ENCODE measurements at regions not wholly inside any gene's neighbourhood (a gene's known extent, or its start where the extent isn't known, plus 50 kb on each side); places are given as distances from the start of the nearest gene placed in this dataset.
A peak's percentile ranks its signal among the peaks of the same experiment; 100 is the strongest.

- no peaks in the 10 kb centered on the region for H3K27me3 Mint-ChIP-seq (ENCODE audit: unreplicated experiment)
- H3K4me3 Mint-ChIP-seq (ENCODE audit: low read depth, unreplicated experiment), result no peak overlapping the region
- CTCF ChIA-PET, result no interaction called here
- H3K9me3 Mint-ChIP-seq (ENCODE audit: low read depth, unreplicated experiment), result no peaks in the 10 kb centered on the region
- no peak for DNase-seq
- H3K36me3 Mint-ChIP-seq (ENCODE audit: insufficient read depth, unreplicated experiment), result no peaks in the 10 kb centered on the region
- H3K27ac Mint-ChIP-seq (ENCODE audit: unreplicated experiment), result no peak overlapping the region
- TF ChIP-seq, protein P1, sequence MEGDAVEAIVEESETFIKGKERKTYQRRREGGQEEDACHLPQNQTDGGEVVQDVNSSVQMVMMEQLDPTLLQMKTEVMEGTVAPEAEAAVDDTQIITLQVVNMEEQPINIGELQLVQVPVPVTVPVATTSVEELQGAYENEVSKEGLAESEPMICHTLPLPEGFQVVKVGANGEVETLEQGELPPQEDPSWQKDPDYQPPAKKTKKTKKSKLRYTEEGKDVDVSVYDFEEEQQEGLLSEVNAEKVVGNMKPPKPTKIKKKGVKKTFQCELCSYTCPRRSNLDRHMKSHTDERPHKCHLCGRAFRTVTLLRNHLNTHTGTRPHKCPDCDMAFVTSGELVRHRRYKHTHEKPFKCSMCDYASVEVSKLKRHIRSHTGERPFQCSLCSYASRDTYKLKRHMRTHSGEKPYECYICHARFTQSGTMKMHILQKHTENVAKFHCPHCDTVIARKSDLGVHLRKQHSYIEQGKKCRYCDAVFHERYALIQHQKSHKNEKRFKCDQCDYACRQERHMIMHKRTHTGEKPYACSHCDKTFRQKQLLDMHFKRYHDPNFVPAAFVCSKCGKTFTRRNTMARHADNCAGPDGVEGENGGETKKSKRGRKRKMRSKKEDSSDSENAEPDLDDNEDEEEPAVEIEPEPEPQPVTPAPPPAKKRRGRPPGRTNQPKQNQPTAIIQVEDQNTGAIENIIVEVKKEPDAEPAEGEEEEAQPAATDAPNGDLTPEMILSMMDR (IDR thresholded peaks at IDR 0.05; ENCODE audit: unreplicated experiment), result no peak
- intact Hi-C loops (cut with micrococcal nuclease; ENCODE audit: unreplicated experiment), result no loop called here
- H3K4me1 Mint-ChIP-seq (ENCODE audit: low read depth, unreplicated experiment), result no peaks in the 10 kb centered on the region
- no TSS peak for BruUV-seq (replicated peaks)
Observed at GRCh38 chr4:171007618-171008390, 805.4 kb upstream of the GALNTL6 start.

DNA sequence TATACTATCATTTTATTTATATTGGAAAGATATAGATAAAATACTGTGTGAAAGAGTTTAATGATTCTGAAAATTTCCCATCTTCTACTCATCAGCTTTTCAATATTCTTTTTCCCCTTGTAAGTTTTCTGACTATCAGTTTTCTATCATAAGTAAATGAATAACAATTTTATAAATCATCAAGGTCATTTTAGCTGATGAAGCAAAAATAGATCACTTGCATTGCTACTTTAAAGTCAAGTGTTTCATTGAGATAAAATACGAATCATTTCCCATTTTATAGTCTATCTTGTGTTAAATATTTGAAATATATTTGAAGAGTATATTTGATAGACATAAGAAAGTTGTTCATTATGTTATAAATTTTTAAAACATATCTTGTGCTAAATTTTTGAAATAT lies 811.0 kb upstream of the GALNTL6 start:
- intact Hi-C loops (cut with micrococcal nuclease; ENCODE audit: unreplicated experiment), result no loop called here
- DNase-seq, result no peak
- Mint-ChIP-seq H3K4me3 (ENCODE audit: low read depth, unreplicated experiment) (no peak overlapping the region), H3K27me3 (ENCODE audit: unreplicated experiment) (no peaks in the 10 kb centered on the region), H3K36me3 (ENCODE audit: insufficient read depth, unreplicated experiment) (no peaks in the 10 kb centered on the region), H3K27ac (ENCODE audit: unreplicated experiment) (no peak overlapping the region), H3K9me3 (ENCODE audit: low read depth, unreplicated experiment) (no peaks in the 10 kb centered on the region), H3K4me1 (ENCODE audit: low read depth, unreplicated experiment) (no peaks in the 10 kb centered on the region)
- CTCF ChIA-PET, result no interaction called here
- BruUV-seq (replicated peaks), result no TSS peak
- TF ChIP-seq, protein P1 (IDR thresholded peaks at IDR 0.05; ENCODE audit: unreplicated experiment), result no peak

- no TSS peak for BruUV-seq (replicated peaks)
- H3K4me1 Mint-ChIP-seq (ENCODE audit: low read depth, unreplicated experiment), result no peaks in the 10 kb centered on the region
- H3K27me3 Mint-ChIP-seq (ENCODE audit: unreplicated experiment), result no peaks in the 10 kb centered on the region
- CTCF ChIA-PET, result interaction anchor here (0.6 to 1.8 kb wide), 5 partner anchors 12 to 818 kb away, joined by 3 to 19 read pairs (median 4); no protein-coding TSS in a partner anchor
- no peaks in the 10 kb centered on the region for H3K36me3 Mint-ChIP-seq (ENCODE audit: insufficient read depth, unreplicated experiment)
- no peaks in the 10 kb centered on the region for H3K9me3 Mint-ChIP-seq (ENCODE audit: low read depth, unreplicated experiment)
- peak; percentile 22 for DNase-seq
- intact Hi-C loops (cut with micrococcal nuclease; ENCODE audit: unreplicated experiment), result loop anchor here (1.0 to 5.0 kb wide), 3 partner anchors 76 to 1211 kb away; no protein-coding TSS in a partner anchor
- H3K4me3 Mint-ChIP-seq (ENCODE audit: low read depth, unreplicated experiment), result no peak overlapping the region
- TF ChIP-seq, protein P1 (IDR thresholded peaks at IDR 0.05; ENCODE audit: unreplicated experiment), result no peak
- no peak overlapping the region for H3K27ac Mint-ChIP-seq (ENCODE audit: unreplicated experiment)
Observed at GRCh38 chr4:170990989-170991589, 822.1 kb upstream of the GALNTL6 start.

DNA sequence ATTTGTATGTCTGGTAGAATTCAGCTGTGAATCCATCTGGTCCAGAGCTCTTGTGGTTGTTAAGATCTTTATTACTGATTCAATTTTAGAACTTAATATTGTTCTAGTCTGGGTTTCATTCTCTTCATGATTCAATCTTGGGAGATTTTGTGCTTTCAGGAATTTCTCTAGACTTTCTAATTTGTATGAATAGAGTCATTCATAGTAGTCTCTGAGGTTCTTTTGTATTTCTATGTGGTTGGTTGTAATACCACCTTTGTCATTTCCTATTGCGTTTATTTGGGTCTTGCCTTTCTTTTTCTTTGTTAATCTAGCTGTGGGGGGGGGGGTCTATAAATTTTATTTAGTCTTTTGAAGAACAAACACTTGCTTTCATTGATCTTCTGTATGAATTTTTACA lies 824.8 kb upstream of the GALNTL6 start:
- TF ChIP-seq, protein P1 (IDR thresholded peaks at IDR 0.05; ENCODE audit: unreplicated experiment), result no peak
- Mint-ChIP-seq H3K27ac (ENCODE audit: unreplicated experiment) (no peak overlapping the region), H3K4me1 (ENCODE audit: low read depth, unreplicated experiment) (no peaks in the 10 kb centered on the region), H3K27me3 (ENCODE audit: unreplicated experiment) (no peaks in the 10 kb centered on the region), H3K9me3 (ENCODE audit: low read depth, unreplicated experiment) (no peaks in the 10 kb centered on the region), H3K36me3 (ENCODE audit: insufficient read depth, unreplicated experiment) (no peaks in the 10 kb centered on the region), H3K4me3 (ENCODE audit: low read depth, unreplicated experiment) (no peak overlapping the region)
- intact Hi-C loops (cut with micrococcal nuclease; ENCODE audit: unreplicated experiment), result no loop called here
- DNase-seq, result no peak
- CTCF ChIA-PET, result no interaction called here
- BruUV-seq (replicated peaks), result no TSS peak
